ENCODE measurements at regions not wholly inside any gene's neighbourhood (a gene's known extent, or its start where the extent isn't known, plus 50 kb on each side); places are given as distances from the start of the nearest gene placed in this dataset.

- no peak for TF ChIP-seq POLR2A (IDR thresholded peaks at IDR 0.05)
- TF ChIP-seq, protein P1, sequence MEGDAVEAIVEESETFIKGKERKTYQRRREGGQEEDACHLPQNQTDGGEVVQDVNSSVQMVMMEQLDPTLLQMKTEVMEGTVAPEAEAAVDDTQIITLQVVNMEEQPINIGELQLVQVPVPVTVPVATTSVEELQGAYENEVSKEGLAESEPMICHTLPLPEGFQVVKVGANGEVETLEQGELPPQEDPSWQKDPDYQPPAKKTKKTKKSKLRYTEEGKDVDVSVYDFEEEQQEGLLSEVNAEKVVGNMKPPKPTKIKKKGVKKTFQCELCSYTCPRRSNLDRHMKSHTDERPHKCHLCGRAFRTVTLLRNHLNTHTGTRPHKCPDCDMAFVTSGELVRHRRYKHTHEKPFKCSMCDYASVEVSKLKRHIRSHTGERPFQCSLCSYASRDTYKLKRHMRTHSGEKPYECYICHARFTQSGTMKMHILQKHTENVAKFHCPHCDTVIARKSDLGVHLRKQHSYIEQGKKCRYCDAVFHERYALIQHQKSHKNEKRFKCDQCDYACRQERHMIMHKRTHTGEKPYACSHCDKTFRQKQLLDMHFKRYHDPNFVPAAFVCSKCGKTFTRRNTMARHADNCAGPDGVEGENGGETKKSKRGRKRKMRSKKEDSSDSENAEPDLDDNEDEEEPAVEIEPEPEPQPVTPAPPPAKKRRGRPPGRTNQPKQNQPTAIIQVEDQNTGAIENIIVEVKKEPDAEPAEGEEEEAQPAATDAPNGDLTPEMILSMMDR (IDR thresholded peaks at IDR 0.05), result no peak
These were observed 142.7 kb downstream of the HRH4 start for GRCh38 chr18:24603151-24603550.

Measured in adrenal gland (tissue), 5 donors.